Skeletal muscle satellite cell (primary cell): ENCODE measurements at regions not wholly inside any gene's neighbourhood (a gene's known extent, or its start where the extent isn't known, plus 50 kb on each side); places are given as distances from the start of the nearest gene placed in this dataset.
"Not testable (repeated sequence)": the region's sequence is repeated elsewhere in the genome, so short reads cannot be mapped to it uniquely, and the experiment has no call there.

Source experiments
- H3K27me3 ChIP-seq: 2 replicates; pipeline ENCODE4 v1.7.0; 2013; ENCODE audit warnings: low read length; ENCODE audit not compliant: control insufficient read depth, insufficient read depth
- H3K36me3 ChIP-seq: 2 replicates; pipeline ENCODE4 v1.7.0; 2013; ENCODE audit warnings: mild to moderate bottlenecking, control low read depth, low read length; ENCODE audit not compliant: insufficient read depth
- H3K4me1 ChIP-seq: 2 replicates; pipeline ENCODE4 v1.7.0; 2013; ENCODE audit warnings: low read length; ENCODE audit not compliant: control insufficient read depth, insufficient read depth
- H3K4me2 ChIP-seq: 2 replicates; pipeline ENCODE4 v1.7.0; 2013; ENCODE audit warnings: mild to moderate bottlenecking, low read length
- H3K4me3 ChIP-seq: 2 replicates; pipeline ENCODE4 v1.7.0; 2013; ENCODE audit warnings: low read length
- H3K9ac ChIP-seq: 2 replicates; pipeline ENCODE4 v1.7.0; 2013; ENCODE audit warnings: mild to moderate bottlenecking, low read depth, low read length, moderate library complexity
- H3K9me3 ChIP-seq: replicated peaks from 2 replicates; pipeline ENCODE4 v1.7.0; 2013; ENCODE audit warnings: mild to moderate bottlenecking, control low read depth, low read length

- H3K4me1 ChIP-seq, H3K4me3 ChIP-seq, H3K9ac ChIP-seq, H3K36me3 ChIP-seq, H3K4me2 ChIP-seq, H3K27me3 ChIP-seq: not testable (repeated sequence)
- peaks cover 39% of the 10 kb centered on the region for H3K9me3 ChIP-seq
Measured at GRCh38 chr21:9778541-9778940, 742.8 kb upstream of the TPTE start.

GRCh38 chr21:9780441-9780937, 740.9 kb upstream of the TPTE start:
- H3K27me3 ChIP-seq = no peaks in the 10 kb centered on the region
- H3K9ac ChIP-seq = no peak overlapping the region
- H3K36me3 ChIP-seq = no peaks in the 10 kb centered on the region
- no peak overlapping the region for H3K4me3 ChIP-seq
- no peaks in the 10 kb centered on the region for H3K4me1 ChIP-seq
- H3K4me2 ChIP-seq = no peak overlapping the region
- H3K9me3 ChIP-seq = peaks cover 35% of the 10 kb centered on the region

- H3K9ac ChIP-seq = not testable (repeated sequence)
- peaks cover 34% of the 10 kb centered on the region for H3K9me3 ChIP-seq
Measured at GRCh38 chr21:9783587-9783986, 737.8 kb upstream of the TPTE start.

GRCh38 chr21:9784201-9784600, 737.2 kb upstream of the TPTE start:
- not testable (repeated sequence) for H3K9ac ChIP-seq, H3K4me1 ChIP-seq, H3K4me3 ChIP-seq, H3K4me2 ChIP-seq, H3K36me3 ChIP-seq, H3K27me3 ChIP-seq
- H3K9me3 ChIP-seq = peaks cover 35% of the 10 kb centered on the region

More at GRCh38 chr21:9783587-9783986, 737.8 kb upstream of the TPTE start:
- not testable (repeated sequence) for H3K4me3 ChIP-seq, H3K4me1 ChIP-seq, H3K4me2 ChIP-seq, H3K36me3 ChIP-seq, H3K27me3 ChIP-seq

- H3K36me3 ChIP-seq, H3K4me2 ChIP-seq, H3K9ac ChIP-seq, H3K4me3 ChIP-seq, H3K4me1 ChIP-seq, H3K27me3 ChIP-seq: not testable (repeated sequence)
- peaks cover 34% of the 10 kb centered on the region for H3K9me3 ChIP-seq
Measured at GRCh38 chr21:9786092-9786491, 735.3 kb upstream of the TPTE start.

GRCh38 chr21:9788281-9788680, 733.1 kb upstream of the TPTE start:
- H3K9ac ChIP-seq, H3K36me3 ChIP-seq, H3K4me3 ChIP-seq, H3K4me2 ChIP-seq, H3K4me1 ChIP-seq, H3K27me3 ChIP-seq: not testable (repeated sequence)
- peaks cover 30% of the 10 kb centered on the region for H3K9me3 ChIP-seq

- peaks cover 26% of the 10 kb centered on the region for H3K9me3 ChIP-seq
- not testable (repeated sequence) for H3K27me3 ChIP-seq
Measured at GRCh38 chr21:9790354-9790753, 731.0 kb upstream of the TPTE start.

GRCh38 chr21:9791453-9791852, 729.9 kb upstream of the TPTE start:
- H3K36me3 ChIP-seq, H3K27me3 ChIP-seq, H3K9ac ChIP-seq, H3K4me3 ChIP-seq, H3K4me2 ChIP-seq, H3K4me1 ChIP-seq: not testable (repeated sequence)
- H3K9me3 ChIP-seq = peaks cover 21% of the 10 kb centered on the region

More at GRCh38 chr21:9790354-9790753, 731.0 kb upstream of the TPTE start:
- not testable (repeated sequence) for H3K4me3 ChIP-seq, H3K9ac ChIP-seq, H3K4me1 ChIP-seq, H3K4me2 ChIP-seq, H3K36me3 ChIP-seq

GRCh38 chr21:9795291-9795690, 726.1 kb upstream of the TPTE start:
- H3K4me2 ChIP-seq, H3K4me1 ChIP-seq, H3K36me3 ChIP-seq, H3K4me3 ChIP-seq, H3K9ac ChIP-seq, H3K27me3 ChIP-seq: not testable (repeated sequence)
- peaks cover 14% of the 10 kb centered on the region for H3K9me3 ChIP-seq

GRCh38 chr21:9796293-9796692, 725.1 kb upstream of the TPTE start:
- H3K9me3 ChIP-seq = peaks cover 11% of the 10 kb centered on the region
- not testable (repeated sequence) for H3K4me2 ChIP-seq, H3K4me1 ChIP-seq, H3K36me3 ChIP-seq, H3K27me3 ChIP-seq, H3K4me3 ChIP-seq, H3K9ac ChIP-seq

- not testable (repeated sequence) for H3K4me1 ChIP-seq, H3K4me3 ChIP-seq, H3K27me3 ChIP-seq, H3K4me2 ChIP-seq, H3K36me3 ChIP-seq, H3K9ac ChIP-seq, H3K9me3 ChIP-seq
Measured at GRCh38 chr21:9807675-9808074, 713.7 kb upstream of the TPTE start.

- not testable (repeated sequence) for H3K4me3 ChIP-seq, H3K9me3 ChIP-seq, H3K9ac ChIP-seq, H3K36me3 ChIP-seq, H3K4me2 ChIP-seq, H3K4me1 ChIP-seq, H3K27me3 ChIP-seq
Measured at GRCh38 chr21:9811223-9812004, 710.0 kb upstream of the TPTE start.
